ENCODE measurements at regions not wholly inside any gene's neighbourhood (a gene's known extent, or its start where the extent isn't known, plus 50 kb on each side); places are given as distances from the start of the nearest gene placed in this dataset.

- no peak for DNase-seq (ENCODE audit: low read depth)
These were observed 83.2 kb upstream of the DNAH14 start for GRCh38 chr1:224846119-224846907.

GRCh38 chr1:224850446-224850845 lies 79.0 kb upstream of the DNAH14 start:
- no peak for DNase-seq (ENCODE audit: low read depth)

- peak; percentile 50 for DNase-seq (ENCODE audit: low read depth)
These were observed 78.1 kb upstream of the DNAH14 start for GRCh38 chr1:224851210-224851847.

- DNase-seq (ENCODE audit: low read depth): no peak
These were observed 77.6 kb upstream of the DNAH14 start for GRCh38 chr1:224851848-224852261.

- peak; percentile 55 for DNase-seq (ENCODE audit: low read depth)
These were observed 76.4 kb upstream of the DNAH14 start for GRCh38 chr1:224852901-224853568.

GRCh38 chr1:224856973-224857372 lies 72.5 kb upstream of the DNAH14 start:
- DNase-seq (ENCODE audit: low read depth): no peak

- no peak for DNase-seq (ENCODE audit: low read depth)
These were observed 69.8 kb upstream of the DNAH14 start for GRCh38 chr1:224859651-224860050.

GRCh38 chr1:224860488-224861338 lies 68.8 kb upstream of the DNAH14 start:
- no peak for DNase-seq (ENCODE audit: low read depth)

GRCh38 chr1:224861339-224861716 lies 68.1 kb upstream of the DNAH14 start:
- no peak for DNase-seq (ENCODE audit: low read depth)

GRCh38 chr1:224863486-224863885 lies 66.0 kb upstream of the DNAH14 start:
- DNase-seq (ENCODE audit: low read depth): no peak

- DNase-seq (ENCODE audit: low read depth): peak; percentile 46
These were observed 65.5 kb upstream of the DNAH14 start for GRCh38 chr1:224864006-224864405.

- DNase-seq (ENCODE audit: low read depth): no peak
These were observed 64.0 kb upstream of the DNAH14 start for GRCh38 chr1:224865510-224865909.

- no peak for DNase-seq (ENCODE audit: low read depth)
These were observed 62.5 kb upstream of the DNAH14 start for GRCh38 chr1:224866940-224867339.

GRCh38 chr1:224867715-224868114 lies 61.8 kb upstream of the DNAH14 start:
- DNase-seq (ENCODE audit: low read depth): no peak

- DNase-seq (ENCODE audit: low read depth): no peak
These were observed 56.5 kb upstream of the DNAH14 start for GRCh38 chr1:224872832-224873433.

GRCh38 chr1:224873434-224874369 lies 55.8 kb upstream of the DNAH14 start:
- peak; percentile 38 for DNase-seq (ENCODE audit: low read depth)

- no peak for DNase-seq (ENCODE audit: low read depth)
These were observed 54.7 kb upstream of the DNAH14 start for GRCh38 chr1:224874775-224875174.

- DNase-seq (ENCODE audit: low read depth): peak; percentile 44
These were observed 50.2 kb upstream of the DNAH14 start for GRCh38 chr1:224879162-224879803.

Measured in fibroblast of gingiva (primary cell).